Activated T-cell treated with anti-CD3 and anti-CD28 coated beads, Interleukin-2, amount 50 U/mL, for 72 hours (primary cell): ENCODE measurements at regions not wholly inside any gene's neighbourhood (a gene's known extent, or its start where the extent isn't known, plus 50 kb on each side); places are given as distances from the start of the nearest gene placed in this dataset.

ENCODE experiments used
- ATAC-seq, 2 donors: fragments of 150-1000 bp; cut with Tn5 transposase; replicated peaks in 1 of 2; 2 replicates each; pipeline ENCODE4 v1.10.0; 2021; ENCODE audit warnings: moderate library complexity in 2 of 2, mild to moderate bottlenecking in 1 of 2
- DNase-seq, 2 donors: peaks; one replicate each; pipeline ENCODE4 v3.0.0; 2021 to 2022; ENCODE audit warnings: mixed read lengths in 1 of 2
- H3K27ac Mint-ChIP-seq: one replicate; pipeline ENCODE4 v1.8.0; 2022; ENCODE audit warnings: mild to moderate bottlenecking, moderate library complexity, mixed read lengths
- H3K27me3 Mint-ChIP-seq: one replicate; pipeline ENCODE4 v1.8.0; 2022; ENCODE audit warnings: low read depth, mixed read lengths
- H3K36me3 Mint-ChIP-seq, 2 donors: one replicate each; pipeline ENCODE4 v1.8.0; 2022; ENCODE audit warnings: mixed read lengths in 2 of 2, mild to moderate bottlenecking in 1 of 2; ENCODE audit not compliant: insufficient read depth in 2 of 2
- H3K4me1 Mint-ChIP-seq: one replicate; pipeline ENCODE4 v1.8.0; 2022; ENCODE audit warnings: low read depth, mixed read lengths
- H3K4me3 Mint-ChIP-seq, 2 donors: one replicate each; pipeline ENCODE4 v1.8.0; 2022; ENCODE audit warnings: mild to moderate bottlenecking in 2 of 2, mixed read lengths in 2 of 2, moderate library complexity in 2 of 2
- H3K9me3 Mint-ChIP-seq, 2 donors: one replicate each; pipeline ENCODE4 v1.8.0; 2022; ENCODE audit warnings: mixed read lengths in 2 of 2

- no peaks in the 10 kb centered on the region for H3K4me1 Mint-ChIP-seq
- no peaks in the 10 kb centered on the region for H3K27me3 Mint-ChIP-seq
- H3K4me3 Mint-ChIP-seq, result no peak overlapping the region
- no peak for ATAC-seq
- no peaks in the 10 kb centered on the region for H3K9me3 Mint-ChIP-seq
- H3K36me3 Mint-ChIP-seq, result no peaks in the 10 kb centered on the region
- no peak for DNase-seq
- H3K27ac Mint-ChIP-seq, result no peak overlapping the region
Observed at GRCh38 chr7:13197501-13197900, 510.1 kb downstream of the ARL4A start.

DNA sequence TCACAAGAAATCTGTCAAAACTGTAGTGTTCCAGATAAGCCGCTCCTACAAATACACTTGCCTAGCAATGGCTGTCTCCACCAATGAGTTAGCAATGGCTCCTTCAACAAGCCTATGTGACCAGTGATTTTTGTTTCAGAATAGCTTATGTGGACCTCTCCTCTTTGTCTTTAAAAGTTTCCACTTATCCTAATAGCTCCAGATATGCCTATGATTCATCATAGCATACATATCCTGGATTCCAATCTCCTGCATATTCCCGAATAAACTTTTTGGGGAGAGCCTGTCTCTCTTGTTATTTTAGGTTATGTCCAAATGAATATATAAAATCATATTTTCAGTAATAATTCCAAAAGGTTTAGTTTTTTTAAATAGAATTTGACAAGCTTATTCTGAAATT, 510.6 kb downstream of the ARL4A start:
- DNase-seq (no peak), ATAC-seq (no peak)
- Mint-ChIP-seq H3K27me3 (no peaks in the 10 kb centered on the region), H3K4me3 (no peak overlapping the region), H3K9me3 (no peaks in the 10 kb centered on the region), H3K27ac (no peak overlapping the region), H3K4me1 (no peaks in the 10 kb centered on the region), H3K36me3 (no peaks in the 10 kb centered on the region)

DNA sequence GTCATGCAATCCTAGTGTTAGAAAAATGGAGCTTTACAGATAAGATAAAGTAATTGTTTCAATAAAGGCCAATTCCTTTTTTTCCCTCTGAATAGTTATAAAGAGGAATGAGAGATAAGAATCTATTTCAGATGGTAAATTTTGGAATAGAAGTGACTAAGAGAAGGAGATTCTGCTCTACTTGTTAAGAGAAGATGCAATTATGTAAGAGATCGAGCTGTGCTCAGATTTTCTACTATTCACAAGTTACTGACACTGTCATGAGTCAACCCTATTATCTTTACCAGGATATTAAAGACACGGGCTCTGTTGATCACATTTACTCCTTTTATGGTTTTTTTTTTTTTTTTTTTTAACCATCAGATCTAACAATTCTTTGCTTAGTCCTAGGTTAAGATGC, 511.3 kb downstream of the ARL4A start:
- Mint-ChIP-seq H3K9me3 (no peaks in the 10 kb centered on the region), H3K27ac (no peak overlapping the region), H3K4me1 (no peaks in the 10 kb centered on the region), H3K36me3 (no peaks in the 10 kb centered on the region), H3K4me3 (no peak overlapping the region), H3K27me3 (no peaks in the 10 kb centered on the region)
- DNase-seq (no peak), ATAC-seq (no peak)

DNA sequence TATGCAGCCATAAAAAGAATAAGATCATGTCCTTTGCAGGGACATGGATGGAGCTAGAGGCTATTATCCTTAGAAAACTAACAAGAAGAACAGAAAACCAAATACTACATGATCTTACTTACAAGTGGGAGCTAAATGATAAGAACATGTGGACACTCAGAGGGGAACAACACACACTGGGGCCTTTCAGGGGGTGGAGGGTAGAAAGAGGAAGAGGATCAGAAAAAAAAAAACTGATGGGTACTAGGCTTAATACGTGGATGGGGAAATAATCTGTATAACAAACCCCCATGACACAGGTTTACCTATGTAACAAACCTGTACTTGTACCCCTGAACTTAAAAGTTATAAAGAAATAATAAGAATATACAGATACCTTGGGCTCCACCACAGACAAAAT, 514.2 kb downstream of the ARL4A start:
- Mint-ChIP-seq H3K27me3 (no peaks in the 10 kb centered on the region), H3K27ac (no peak overlapping the region), H3K36me3 (no peaks in the 10 kb centered on the region), H3K9me3 (peaks cover 2% of the 10 kb centered on the region in 2 donors), H3K4me3 (no peak overlapping the region), H3K4me1 (no peaks in the 10 kb centered on the region)
- ATAC-seq (no peak), DNase-seq (no peak)

- Mint-ChIP-seq H3K36me3 (no peaks in the 10 kb centered on the region), H3K9me3 (no peaks in the 10 kb centered on the region), H3K27me3 (no peaks in the 10 kb centered on the region), H3K27ac (no peak overlapping the region), H3K4me3 (no peak overlapping the region), H3K4me1 (no peaks in the 10 kb centered on the region)
- DNase-seq, result no peak
- no peak for ATAC-seq
Observed at GRCh38 chr7:13217768-13218167, 530.3 kb downstream of the ARL4A start.

GRCh38 chr7:13225068-13225467, 537.6 kb downstream of the ARL4A start:
- no peak for DNase-seq
- no peak for ATAC-seq
- no peak overlapping the region for H3K27ac Mint-ChIP-seq
- H3K27me3 Mint-ChIP-seq, result no peaks in the 10 kb centered on the region
- no peak overlapping the region for H3K4me3 Mint-ChIP-seq
- no peaks in the 10 kb centered on the region for H3K36me3 Mint-ChIP-seq
- H3K9me3 Mint-ChIP-seq, result no peaks in the 10 kb centered on the region
- no peaks in the 10 kb centered on the region for H3K4me1 Mint-ChIP-seq

DNA sequence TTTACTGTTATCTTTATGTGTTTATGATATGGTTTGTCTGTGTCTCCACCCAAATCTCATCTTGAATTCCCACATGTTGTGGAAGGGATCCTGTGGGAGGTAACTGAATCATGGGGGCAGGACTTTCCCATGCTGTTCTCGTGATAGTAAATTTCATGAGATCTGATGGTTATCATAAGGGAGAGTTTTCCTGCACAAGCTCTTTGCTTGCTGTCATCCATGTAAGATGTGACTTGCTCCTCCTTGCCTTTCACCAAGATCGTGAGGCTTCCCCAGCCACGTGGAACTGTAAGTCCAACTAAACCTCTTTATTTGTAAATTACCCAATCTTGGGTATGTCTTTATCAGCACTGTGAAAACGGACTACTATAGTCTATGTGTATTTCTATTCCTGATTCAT, 539.0 kb downstream of the ARL4A start:
- Mint-ChIP-seq H3K4me3 (no peak overlapping the region), H3K27ac (no peak overlapping the region), H3K9me3 (no peaks in the 10 kb centered on the region), H3K4me1 (no peaks in the 10 kb centered on the region), H3K36me3 (no peaks in the 10 kb centered on the region), H3K27me3 (no peaks in the 10 kb centered on the region)
- DNase-seq (no peak), ATAC-seq (no peak)

- H3K27me3 Mint-ChIP-seq, result no peaks in the 10 kb centered on the region
- ATAC-seq (no peak), DNase-seq (no peak)
- H3K4me1 Mint-ChIP-seq, result no peaks in the 10 kb centered on the region
- H3K36me3 Mint-ChIP-seq, result no peaks in the 10 kb centered on the region
- H3K9me3 Mint-ChIP-seq, result no peaks in the 10 kb centered on the region
- H3K27ac Mint-ChIP-seq, result no peak overlapping the region
- H3K4me3 Mint-ChIP-seq, result no peak overlapping the region
Observed at GRCh38 chr7:13231216-13231615, 543.8 kb downstream of the ARL4A start.

DNA sequence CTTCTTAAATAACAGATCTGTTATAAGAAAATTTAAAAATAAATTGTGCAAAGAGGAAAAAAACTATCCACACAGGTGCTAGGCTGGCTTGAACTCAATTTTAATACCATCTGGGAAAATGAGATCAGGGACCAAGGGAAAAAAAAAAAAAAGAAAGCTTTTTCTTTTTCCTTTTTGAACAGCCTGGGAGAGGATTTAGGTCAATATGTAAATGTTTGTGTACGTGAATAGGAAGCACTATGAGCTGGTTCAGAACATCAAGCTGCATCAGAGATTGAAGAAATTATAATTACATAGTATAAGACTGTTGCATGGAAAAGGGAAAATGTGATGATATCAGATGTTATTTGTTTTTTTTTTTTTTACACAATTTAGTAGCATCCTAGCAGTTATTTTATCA, 548.0 kb downstream of the ARL4A start:
- DNase-seq, result no peak
- no peaks in the 10 kb centered on the region for H3K27me3 Mint-ChIP-seq
- H3K9me3 Mint-ChIP-seq, result no peaks in the 10 kb centered on the region
- H3K27ac Mint-ChIP-seq, result no peak overlapping the region
- H3K4me1 Mint-ChIP-seq, result no peaks in the 10 kb centered on the region
- ATAC-seq, result no peak
- no peaks in the 10 kb centered on the region for H3K36me3 Mint-ChIP-seq
- H3K4me3 Mint-ChIP-seq, result no peak overlapping the region

DNA sequence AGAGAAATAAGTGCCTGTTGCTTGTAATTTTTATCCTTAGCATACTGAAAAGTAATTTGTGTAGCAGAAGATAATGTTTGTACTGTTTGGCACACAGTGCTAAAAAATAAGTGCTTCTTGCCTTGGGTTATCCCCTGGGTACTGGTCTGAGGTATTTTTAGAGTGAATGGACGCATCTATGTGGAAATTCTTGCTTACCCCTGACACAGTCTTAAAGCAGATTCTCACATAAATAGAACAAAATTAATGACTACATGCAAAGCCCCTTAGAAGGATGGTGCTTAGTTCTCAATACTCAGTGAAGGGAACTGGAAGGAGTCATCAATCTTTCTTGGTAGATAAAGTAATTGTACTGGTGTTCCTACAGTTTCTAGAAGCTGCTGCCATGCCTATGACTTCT, 548.6 kb downstream of the ARL4A start:
- H3K4me1 Mint-ChIP-seq, result no peaks in the 10 kb centered on the region
- no peak for DNase-seq
- no peak overlapping the region for H3K4me3 Mint-ChIP-seq
- no peaks in the 10 kb centered on the region for H3K36me3 Mint-ChIP-seq
- H3K27ac Mint-ChIP-seq, result no peak overlapping the region
- no peak for ATAC-seq
- H3K27me3 Mint-ChIP-seq, result no peaks in the 10 kb centered on the region
- H3K9me3 Mint-ChIP-seq, result no peaks in the 10 kb centered on the region

DNA sequence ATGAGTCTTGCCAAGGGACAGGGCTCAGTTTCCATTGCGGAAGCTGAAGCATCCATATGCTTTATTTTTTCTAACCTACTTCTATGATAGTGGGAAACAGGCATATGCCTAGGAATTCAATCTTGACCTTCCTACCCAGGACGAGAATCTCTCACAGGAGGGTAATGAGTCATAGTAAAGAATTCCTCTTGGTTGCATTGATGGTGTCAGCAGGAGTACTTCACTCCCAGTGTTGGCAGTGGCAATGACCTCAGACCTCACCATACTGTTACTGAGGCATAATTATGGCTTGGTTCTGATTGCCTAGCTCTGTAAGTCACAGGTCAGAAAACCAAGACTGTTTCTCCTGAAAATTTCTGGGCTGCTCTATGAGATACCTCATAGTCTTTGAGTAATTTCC, 552.9 kb downstream of the ARL4A start:
- H3K9me3 Mint-ChIP-seq, result no peaks in the 10 kb centered on the region

DNA sequence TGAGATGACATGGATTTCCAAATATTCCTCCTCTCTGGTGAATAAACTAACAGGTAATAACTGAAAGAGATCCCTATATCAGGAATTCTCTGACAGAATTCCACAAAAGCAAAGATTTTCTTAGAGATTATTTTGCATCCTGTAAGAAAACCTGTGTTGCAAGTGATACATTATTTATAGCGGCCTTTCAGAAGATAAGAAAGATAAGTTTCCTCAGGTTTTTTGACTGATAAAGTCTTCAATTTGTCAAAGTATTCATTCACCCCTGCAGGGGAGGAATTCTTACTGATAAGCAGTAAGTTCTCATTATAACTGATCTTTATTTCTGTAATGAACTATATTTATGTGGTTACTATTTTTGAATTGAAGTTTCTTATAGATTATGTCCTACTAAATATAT, 554.0 kb downstream of the ARL4A start:
- no peaks in the 10 kb centered on the region for H3K36me3 Mint-ChIP-seq
- ATAC-seq (no peak), DNase-seq (no peak)
- H3K4me1 Mint-ChIP-seq, result no peaks in the 10 kb centered on the region
- H3K27me3 Mint-ChIP-seq, result no peaks in the 10 kb centered on the region
- no peaks in the 10 kb centered on the region for H3K9me3 Mint-ChIP-seq
- no peak overlapping the region for H3K4me3 Mint-ChIP-seq
- H3K27ac Mint-ChIP-seq, result no peak overlapping the region

More for the DNA sequence above, 552.9 kb downstream of the ARL4A start:
- Mint-ChIP-seq H3K4me1 (no peaks in the 10 kb centered on the region), H3K27me3 (no peaks in the 10 kb centered on the region), H3K27ac (no peak overlapping the region), H3K4me3 (no peak overlapping the region), H3K36me3 (no peaks in the 10 kb centered on the region)
- DNase-seq (no peak), ATAC-seq (no peak)

DNA sequence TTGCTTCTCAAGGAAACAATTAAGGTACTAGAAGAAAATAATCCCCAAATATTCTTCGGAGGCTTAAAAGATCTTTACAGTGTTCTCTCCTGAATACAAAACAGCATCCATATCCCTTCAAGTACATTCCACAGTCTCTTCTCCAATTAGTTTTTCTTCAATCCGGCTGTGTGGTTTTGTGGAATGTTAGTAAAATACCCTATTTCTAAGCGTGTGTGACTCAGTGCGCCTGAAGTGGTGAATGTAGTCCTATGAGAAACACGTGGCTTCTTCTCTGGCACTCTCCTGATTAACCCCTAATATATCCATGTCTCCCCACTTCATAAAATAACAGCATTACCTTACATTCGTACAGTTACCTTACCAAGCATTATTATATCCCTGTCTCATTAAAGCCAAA, 570.2 kb downstream of the ARL4A start:
- peaks cover 14% of the 10 kb centered on the region for H3K27me3 Mint-ChIP-seq
- H3K27ac Mint-ChIP-seq, result no peak overlapping the region
- no peaks in the 10 kb centered on the region for H3K36me3 Mint-ChIP-seq
- DNase-seq (no peak), ATAC-seq (no peak)
- no peaks in the 10 kb centered on the region for H3K4me1 Mint-ChIP-seq
- no peak overlapping the region for H3K4me3 Mint-ChIP-seq
- H3K9me3 Mint-ChIP-seq, result no peaks in the 10 kb centered on the region

DNA sequence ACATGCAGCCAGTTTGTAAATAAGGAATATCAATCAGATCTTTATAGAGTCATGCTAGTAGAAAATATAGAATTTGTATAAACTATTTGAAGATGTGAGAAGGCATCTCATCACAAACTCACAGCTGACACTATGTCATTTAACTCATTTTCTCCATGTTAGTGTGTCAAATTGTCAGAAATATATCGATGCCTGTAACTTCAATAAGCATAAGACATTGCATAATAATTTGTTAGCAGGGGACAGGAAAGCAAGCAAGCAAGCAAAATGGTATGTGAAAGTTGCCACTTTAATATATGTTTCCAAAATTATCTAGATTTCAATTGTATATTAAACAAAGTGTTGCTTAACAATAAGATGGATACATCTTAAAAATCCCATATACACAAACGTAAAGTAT, 571.0 kb downstream of the ARL4A start:
- no peak for DNase-seq
- ATAC-seq, result no peak
- Mint-ChIP-seq H3K4me1 (no peaks in the 10 kb centered on the region), H3K9me3 (no peaks in the 10 kb centered on the region), H3K27me3 (peaks cover 14% of the 10 kb centered on the region), H3K27ac (no peak overlapping the region), H3K36me3 (no peaks in the 10 kb centered on the region), H3K4me3 (no peak overlapping the region)

DNA sequence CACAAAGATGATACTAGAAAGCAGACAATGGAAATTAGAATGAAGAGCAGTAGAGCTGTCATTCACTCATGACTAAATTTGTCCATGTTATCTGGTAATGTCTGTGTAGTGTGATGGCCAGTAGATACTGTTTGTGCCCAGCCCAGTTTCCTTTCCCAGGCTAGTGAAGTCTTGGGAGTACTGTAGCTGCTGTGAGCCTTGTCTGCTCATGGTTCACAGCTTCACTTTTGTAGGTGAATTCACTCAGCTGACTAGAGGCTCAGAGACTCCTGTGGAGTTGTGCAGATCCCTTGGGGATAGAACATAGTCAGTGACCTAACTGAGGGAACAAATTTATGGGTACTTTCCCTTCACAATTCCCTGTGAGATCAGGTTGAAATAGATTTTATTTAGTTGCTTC, 572.5 kb downstream of the ARL4A start:
- H3K4me3 Mint-ChIP-seq, result no peak overlapping the region
- DNase-seq, result no peak
- H3K4me1 Mint-ChIP-seq, result no peaks in the 10 kb centered on the region
- peaks cover 14% of the 10 kb centered on the region for H3K27me3 Mint-ChIP-seq
- no peak for ATAC-seq
- no peaks in the 10 kb centered on the region for H3K9me3 Mint-ChIP-seq
- no peak overlapping the region for H3K27ac Mint-ChIP-seq
- H3K36me3 Mint-ChIP-seq, result no peaks in the 10 kb centered on the region
